ENCODE measurements at regions not wholly inside any gene's neighbourhood (a gene's known extent, or its start where the extent isn't known, plus 50 kb on each side); places are given as distances from the start of the nearest gene placed in this dataset.

DNA sequence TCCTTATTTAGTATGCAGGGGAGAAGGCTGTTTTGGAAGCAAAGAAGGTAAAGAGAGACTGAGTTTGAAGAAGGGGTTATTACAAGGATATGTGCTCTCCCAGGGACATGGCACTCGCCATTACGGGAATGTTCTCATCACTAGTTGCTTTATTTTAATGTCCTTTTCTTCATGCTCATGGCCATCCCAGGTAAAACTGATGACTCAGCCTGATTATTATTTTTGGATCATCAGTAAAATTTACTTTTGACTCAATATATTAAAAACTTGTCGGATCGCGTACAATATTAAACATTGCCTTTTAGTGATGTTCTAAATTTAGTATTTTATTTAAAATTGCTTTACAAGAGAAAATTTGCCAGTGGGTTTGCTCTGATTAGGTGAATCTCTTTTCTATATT lies 414.7 kb downstream of the TLE4 start:
- WGBS, 4 donors: 77 to 91% (median 88%) methylated on average over 5 of the region's 5 CpGs
- intact Hi-C loops (cut with DNase I): no loop called here
- H3K4me1 ChIP-seq (replicated peaks in 1 of 2): no peaks in the 10 kb centered on the region

DNA sequence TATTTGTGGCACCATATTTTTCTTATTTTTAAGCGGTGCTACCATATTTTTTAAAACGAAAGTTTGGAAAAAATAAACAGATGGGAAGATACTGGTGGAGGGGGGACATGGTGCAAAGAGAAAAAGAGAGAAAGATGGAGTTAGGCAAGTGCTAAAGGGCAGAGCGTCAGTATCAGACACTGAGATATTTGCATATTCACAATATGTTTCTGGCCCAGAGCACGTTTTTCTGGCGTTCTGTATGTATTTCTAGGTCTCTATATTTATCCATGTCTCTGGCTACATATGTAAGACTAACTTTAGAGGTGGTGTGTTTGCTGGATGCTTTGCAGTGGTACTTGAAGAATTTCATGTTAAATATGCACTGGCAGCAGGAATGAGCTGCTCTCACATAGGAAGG lies 414.0 kb downstream of the TLE4 start:
- intact Hi-C loops (cut with DNase I): no loop called here
- Histone ChIP-seq H3K4me1 (replicated peaks in 1 of 2) (no peaks in the 10 kb centered on the region), H3K4me3 (no peak overlapping the region), H3K27me3 (no peaks in the 10 kb centered on the region), H3K27ac (no peak overlapping the region), H3K36me3 (replicated peaks in 1 of 2) (no peaks in the 10 kb centered on the region), H3K9me3 (replicated peaks in 1 of 3) (no peaks in the 10 kb centered on the region)
- 76 to 85% (median 78%) methylated on average over 5 of the region's 5 CpGs for WGBS, 4 donors
- TF ChIP-seq POLR2A (IDR thresholded peaks at IDR 0.05) (no peak), CTCF (IDR thresholded peaks at IDR 0.05) (no peak)
- no peak for DNase-seq

More for the DNA sequence above, 414.7 kb downstream of the TLE4 start:
- Histone ChIP-seq H3K27ac (no peak overlapping the region), H3K36me3 (replicated peaks in 1 of 2) (no peaks in the 10 kb centered on the region), H3K9me3 (replicated peaks in 1 of 3) (no peaks in the 10 kb centered on the region), H3K4me3 (no peak overlapping the region), H3K27me3 (no peaks in the 10 kb centered on the region)
- no peak for DNase-seq
- no peak for TF ChIP-seq CTCF (IDR thresholded peaks at IDR 0.05)
- no peak for TF ChIP-seq POLR2A (IDR thresholded peaks at IDR 0.05)

- H3K27me3 ChIP-seq: no peaks in the 10 kb centered on the region
- H3K27ac ChIP-seq: no peak overlapping the region
- H3K4me1 ChIP-seq (replicated peaks in 1 of 2): no peaks in the 10 kb centered on the region
- intact Hi-C loops (cut with DNase I): no loop called here
- no peak overlapping the region for H3K4me3 ChIP-seq
- DNase-seq: no peak
- H3K36me3 ChIP-seq (replicated peaks in 1 of 2): no peaks in the 10 kb centered on the region
- H3K9me3 ChIP-seq (replicated peaks in 1 of 3): no peaks in the 10 kb centered on the region
- TF ChIP-seq CTCF (IDR thresholded peaks at IDR 0.05) (no peak), POLR2A (IDR thresholded peaks at IDR 0.05) (no peak)
- WGBS, 4 donors: 76 to 88% (median 86%) methylated on average over 7 of the region's 7 CpGs
Observed at GRCh38 chr9:79985264-79985663, 413.5 kb downstream of the TLE4 start.

DNA sequence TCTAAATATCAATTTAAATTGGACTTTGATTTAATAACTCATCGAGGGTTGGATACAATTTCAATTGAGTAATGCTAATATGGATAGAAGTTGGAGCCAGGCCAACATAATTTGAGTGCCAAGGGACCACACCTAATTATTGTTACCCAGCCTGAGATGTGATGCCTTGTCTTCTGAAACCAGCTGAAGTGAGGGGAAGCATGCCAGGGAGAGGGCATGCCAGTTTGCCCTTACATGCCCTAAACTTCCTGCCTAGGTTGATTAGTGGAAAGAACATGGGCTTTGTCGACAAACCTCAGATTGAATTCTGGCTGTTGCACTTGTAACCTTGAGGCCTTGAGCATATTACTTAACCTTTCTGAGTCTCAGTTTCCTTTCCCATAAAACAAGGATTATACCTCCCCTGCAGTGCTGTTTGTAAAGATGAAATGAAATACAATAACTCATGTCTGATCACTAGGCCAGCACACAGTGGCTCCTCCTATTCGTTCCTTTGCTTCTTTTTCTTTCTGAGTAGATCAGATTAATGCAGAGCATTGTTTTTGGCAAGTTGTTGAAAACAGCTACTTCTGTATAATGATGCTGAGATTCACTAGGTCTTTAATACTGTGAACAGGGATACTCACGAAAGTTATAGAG lies 412.8 kb downstream of the TLE4 start:
- 63 to 78% (median 70%) methylated on average over 4 of the region's 4 CpGs for WGBS, 4 donors
- no peaks in the 10 kb centered on the region for H3K36me3 ChIP-seq (replicated peaks in 1 of 2)
- TF ChIP-seq CTCF (IDR thresholded peaks at IDR 0.05): no peak
- TF ChIP-seq POLR2A (IDR thresholded peaks at IDR 0.05): no peak
- no peak for DNase-seq
- H3K27me3 ChIP-seq: no peaks in the 10 kb centered on the region
- H3K27ac ChIP-seq: no peak overlapping the region
- intact Hi-C loops (cut with DNase I): no loop called here
- no peak overlapping the region for H3K4me3 ChIP-seq
- no peaks in the 10 kb centered on the region for H3K4me1 ChIP-seq (replicated peaks in 1 of 2)
- no peaks in the 10 kb centered on the region for H3K9me3 ChIP-seq (replicated peaks in 1 of 3)

Measured in adrenal gland (tissue), 9 donors.